HG03097 (cell line): ENCODE measurements at regions not wholly inside any gene's neighbourhood (a gene's known extent, or its start where the extent isn't known, plus 50 kb on each side); places are given as distances from the start of the nearest gene placed in this dataset.

Experiments used
- ATAC-seq: cut with Tn5 transposase; IDR thresholded peaks from one replicate; pipeline ENCODE4 v1.9.1; 2021; ENCODE audit not compliant: unreplicated experiment, low FRiP score

- ATAC-seq = no peak
Measured at GRCh38 chr16:72291531-72291981, 119.6 kb upstream of the PMFBP1 start.

- ATAC-seq = no peak
Measured at GRCh38 chr16:72291121-72291520, 119.2 kb upstream of the PMFBP1 start.

DNA sequence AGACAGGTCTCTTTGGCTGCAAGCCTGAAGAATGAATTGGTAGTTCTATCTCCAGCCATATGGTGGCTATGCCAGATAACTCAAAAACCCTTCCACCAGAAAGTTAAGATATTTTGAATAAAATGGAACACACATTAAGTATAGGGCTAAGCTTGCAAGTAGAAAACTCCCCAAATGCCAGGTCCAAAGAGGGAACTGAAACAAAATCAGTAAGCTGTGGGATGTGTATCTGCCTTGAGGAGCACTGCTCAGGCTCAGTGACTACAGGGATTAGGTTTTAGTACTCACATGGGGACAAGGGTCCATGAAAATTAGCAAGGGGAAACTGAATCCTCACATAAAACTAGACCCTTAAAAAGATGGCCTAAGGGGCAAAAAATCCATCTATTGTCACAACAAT lies 115.7 kb upstream of the PMFBP1 start:
- no peak for ATAC-seq

DNA sequence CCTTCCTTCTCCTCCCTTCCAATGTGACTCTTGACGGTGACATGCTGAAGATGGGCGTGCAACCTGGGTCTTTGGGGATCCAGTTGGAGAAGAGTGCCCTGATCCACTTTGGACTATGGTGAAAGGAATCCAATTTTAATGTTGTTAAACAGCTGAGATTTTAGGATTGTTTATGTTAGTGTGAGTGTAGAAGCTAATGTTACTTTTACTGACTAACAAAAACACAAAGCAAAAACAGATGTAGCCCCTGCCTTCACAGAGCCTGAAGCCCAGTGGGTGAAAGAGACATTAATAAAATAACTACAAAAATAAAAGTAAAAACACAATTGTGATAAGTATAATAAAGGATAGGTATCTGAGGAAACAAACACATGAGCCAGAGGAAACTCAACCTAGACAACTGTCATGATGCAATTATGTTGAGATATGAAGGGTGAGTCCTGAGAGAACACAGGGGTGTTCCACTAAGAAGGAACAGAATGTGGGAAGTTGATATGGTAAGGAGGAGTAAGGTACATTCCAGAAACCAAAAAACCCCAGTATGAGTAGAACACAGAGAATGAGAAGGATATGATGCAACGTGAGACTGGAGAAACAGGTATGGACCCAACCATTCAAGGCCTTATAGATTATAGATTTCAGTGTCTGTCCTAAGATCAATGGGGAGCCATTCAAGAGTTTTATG lies 115.1 kb upstream of the PMFBP1 start:
- ATAC-seq = no peak

DNA sequence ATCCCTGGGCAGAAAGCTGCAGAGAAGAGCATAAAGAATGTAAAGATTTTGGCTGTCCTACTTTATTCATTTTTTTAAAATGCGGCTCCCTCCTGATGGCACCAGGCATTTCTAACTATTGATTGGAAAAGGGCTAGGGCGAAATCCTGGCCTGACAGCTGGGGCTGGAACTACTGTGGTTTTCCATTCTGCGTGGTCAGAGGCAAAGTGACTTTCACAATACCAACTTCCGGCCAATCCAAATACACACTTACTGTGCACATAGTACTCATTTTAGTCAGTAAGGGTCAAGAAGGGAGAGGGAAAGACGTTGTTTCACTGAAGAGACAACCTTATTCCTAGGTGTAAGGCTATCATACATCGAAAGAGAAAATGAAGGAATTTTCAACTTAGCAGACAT lies 113.8 kb upstream of the PMFBP1 start:
- no peak for ATAC-seq

- ATAC-seq = no peak
Measured at GRCh38 chr16:72285324-72285723, 113.4 kb upstream of the PMFBP1 start.

DNA sequence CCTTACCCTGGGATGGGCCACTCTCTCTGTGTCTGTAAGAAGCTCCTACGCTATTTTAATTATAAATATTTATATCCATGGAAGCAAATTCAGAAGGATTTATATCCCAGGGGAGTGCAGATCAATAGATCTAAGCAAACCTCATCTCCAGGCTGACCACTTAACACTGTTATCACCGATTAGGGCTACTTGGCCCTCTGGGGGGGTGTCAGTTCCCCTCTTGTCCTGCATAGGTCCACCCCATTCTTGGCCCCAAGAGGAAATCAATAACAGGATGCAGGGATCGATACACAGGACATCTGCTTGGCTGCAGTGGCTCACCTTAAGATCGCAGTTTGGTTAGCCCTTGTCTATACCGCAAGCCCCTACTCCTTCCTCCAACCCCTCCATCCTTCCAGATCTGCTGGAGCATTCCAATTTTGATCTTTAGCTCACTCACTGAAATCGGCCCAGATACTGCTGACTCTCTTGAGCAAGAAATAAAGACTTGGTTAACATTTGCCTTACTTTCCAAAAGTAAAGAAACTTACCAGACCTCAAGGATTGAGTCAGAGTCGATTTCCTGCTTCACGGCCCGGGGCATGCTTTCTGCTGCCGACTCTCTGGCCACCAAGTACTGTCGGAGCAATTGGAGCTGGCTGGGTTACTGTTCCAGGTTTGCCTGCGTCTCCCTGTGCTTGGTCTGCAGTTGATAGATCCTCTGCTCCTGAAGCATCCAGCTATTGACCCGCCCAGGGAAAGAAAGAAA lies 112.3 kb upstream of the PMFBP1 start:
- ATAC-seq = no peak

DNA sequence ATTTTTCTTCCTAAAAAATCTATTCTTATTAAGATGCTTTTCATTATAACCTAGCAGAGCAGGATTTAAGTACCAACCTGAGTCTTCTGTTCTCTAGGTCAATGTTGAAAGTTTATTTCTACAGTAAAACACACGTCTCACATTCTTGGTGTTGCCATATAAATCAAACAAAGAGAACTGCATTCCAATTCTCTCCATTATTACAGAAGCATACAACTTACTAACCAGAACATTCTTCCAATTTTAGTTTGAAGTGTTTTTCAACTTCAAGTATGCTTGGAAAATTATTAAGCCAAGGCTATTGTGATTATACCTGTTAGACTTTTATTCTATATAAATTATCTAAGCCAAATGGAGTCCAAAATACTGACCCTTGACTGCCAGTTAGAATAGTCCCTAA lies 110.4 kb upstream of the PMFBP1 start:
- ATAC-seq = no peak

DNA sequence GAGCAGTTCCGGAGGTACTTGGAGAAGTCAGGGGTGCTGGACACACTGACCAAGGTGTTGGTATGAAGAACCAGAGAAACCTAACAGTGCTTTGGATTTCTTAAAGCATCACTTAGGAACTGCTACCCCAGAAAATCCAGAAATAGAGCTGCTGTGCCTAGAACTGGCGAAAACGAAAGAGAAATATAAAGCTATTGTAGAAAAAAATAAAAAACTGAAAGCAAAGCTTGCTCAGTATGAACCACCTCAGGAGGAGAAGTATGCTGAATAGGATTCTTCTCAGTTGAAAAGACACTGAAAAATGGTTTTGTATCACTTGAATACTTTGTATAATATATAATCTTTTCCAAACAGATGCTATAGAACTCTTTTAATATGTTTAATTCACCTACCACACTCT lies 106.3 kb upstream of the PMFBP1 start:
- no peak for ATAC-seq

DNA sequence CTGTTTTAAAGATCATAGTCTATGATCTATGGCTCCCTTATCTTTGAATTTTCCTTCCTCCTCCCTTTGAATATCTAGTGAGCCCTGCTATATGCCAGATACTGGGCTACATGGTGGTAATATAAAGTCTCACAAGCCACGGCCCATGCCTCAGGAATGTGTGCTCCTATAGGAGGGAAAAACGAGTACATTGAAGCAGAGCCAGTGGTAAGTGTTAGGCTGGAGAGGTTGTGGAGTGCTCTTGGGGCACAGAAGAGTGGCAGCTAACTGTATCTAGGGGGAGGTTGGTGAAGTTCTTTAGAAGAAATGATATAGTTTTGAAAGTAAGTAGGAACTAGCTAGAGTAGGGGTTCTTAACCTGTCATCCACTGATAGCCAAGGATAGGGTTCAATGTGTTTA lies 105.8 kb upstream of the PMFBP1 start:
- ATAC-seq = no peak

DNA sequence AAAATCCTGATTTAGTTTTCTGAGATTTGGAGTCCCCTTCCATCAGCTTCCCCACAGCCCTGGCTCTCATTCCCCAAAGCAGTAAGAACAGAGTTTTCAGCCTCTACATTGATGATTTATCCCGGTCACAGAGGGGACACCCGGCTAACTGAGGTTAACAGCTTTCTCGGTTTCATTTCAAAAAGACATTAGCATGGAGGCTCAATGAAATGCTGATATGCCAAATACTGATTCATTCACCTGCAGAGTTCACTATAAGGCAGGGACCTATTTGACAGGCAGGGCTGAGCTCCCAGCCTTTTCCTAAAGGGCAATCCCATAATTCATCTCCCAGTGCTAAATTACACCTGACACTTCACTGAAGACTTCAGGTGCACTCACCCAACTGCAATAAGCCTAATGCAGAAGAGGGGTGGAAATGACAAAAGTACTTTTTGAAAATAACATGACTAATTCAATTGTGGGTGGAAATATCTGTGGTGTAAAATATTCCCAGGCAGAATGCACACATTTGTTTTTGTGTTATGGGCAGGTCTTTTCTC lies 99.8 kb upstream of the PMFBP1 start:
- no peak for ATAC-seq

DNA sequence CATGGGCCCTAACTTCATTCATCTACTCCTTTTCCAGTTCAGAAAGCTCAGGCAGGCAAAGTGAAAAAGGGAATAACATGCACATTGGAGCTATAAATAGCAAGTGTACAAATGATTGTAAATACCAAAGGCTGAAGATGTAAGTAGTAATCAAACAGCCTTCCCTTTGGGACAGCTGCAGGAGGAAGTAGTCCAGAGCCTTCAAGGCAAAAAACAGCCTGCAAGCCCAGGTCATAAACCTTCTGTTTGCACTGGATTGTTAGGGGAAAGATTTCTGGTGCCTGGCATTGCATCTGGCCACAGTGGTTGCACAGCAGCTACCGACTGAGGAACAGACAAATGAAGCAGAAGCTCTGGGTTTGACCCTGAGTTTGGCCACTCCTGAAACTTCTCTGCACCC lies 98.6 kb upstream of the PMFBP1 start:
- no peak for ATAC-seq

DNA sequence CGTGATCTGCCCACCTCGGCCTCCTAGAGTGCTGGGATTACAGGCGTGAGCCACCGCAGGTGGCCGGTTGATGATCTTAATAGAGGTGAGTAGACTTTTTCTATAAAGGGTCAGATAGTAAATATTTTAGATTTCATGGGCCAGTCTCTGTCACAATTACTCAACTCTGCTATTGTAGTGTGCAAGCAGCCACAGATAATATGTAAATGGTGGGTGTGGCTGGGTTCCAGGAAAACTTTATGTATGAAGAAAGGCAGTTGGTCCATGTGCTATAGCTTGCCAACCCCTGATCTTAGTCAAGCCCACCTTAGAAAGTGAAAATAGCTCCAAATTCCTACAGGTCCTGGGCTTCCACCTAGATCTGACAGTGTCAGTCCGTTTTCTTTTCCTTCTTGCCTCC lies 94.9 kb upstream of the PMFBP1 start:
- no peak for ATAC-seq

- no peak for ATAC-seq
Measured at GRCh38 chr16:72264771-72265170, 92.8 kb upstream of the PMFBP1 start.

DNA sequence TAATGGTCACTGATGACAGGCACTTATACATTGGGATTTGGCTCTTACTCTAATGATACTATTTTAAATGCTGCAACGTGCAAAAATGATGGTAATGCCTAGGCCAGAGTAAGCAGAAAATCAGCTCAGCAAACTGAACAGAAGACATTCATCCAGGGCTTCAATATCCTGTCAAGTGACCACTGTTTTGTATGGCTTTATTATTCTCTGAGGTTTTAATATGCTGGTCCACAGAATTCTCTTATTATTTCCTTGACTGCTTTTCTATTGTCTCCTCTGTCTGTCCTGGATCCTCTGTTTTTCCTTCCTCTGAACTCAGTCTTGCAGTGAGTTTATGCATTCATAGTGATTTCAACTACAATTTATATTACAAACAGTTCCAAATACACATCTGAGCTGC lies 90.8 kb upstream of the PMFBP1 start:
- ATAC-seq = no peak

DNA sequence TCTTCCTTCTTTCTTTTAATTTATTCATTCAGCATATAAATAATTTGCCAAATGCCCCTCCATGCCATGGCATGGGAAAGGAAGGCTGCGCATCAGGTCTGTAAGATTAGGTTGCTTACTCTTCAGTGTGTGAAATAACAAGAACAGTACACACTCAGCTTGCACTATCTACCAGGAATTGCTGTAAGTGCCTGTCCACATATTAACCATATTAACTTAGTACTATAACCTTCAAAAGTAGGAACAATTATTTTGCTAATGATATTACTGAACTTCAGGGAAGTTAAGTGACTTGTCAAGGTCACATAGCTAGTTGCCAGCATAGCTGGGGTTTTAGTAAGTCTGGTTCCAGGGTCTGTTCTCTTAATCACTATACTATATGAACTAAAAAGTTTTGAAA lies 89.2 kb upstream of the PMFBP1 start:
- ATAC-seq = no peak

GRCh38 chr16:72256398-72257066 lies 84.6 kb upstream of the PMFBP1 start:
- no peak for ATAC-seq

- no peak for ATAC-seq
Measured at GRCh38 chr16:72255786-72256185, 83.8 kb upstream of the PMFBP1 start.

DNA sequence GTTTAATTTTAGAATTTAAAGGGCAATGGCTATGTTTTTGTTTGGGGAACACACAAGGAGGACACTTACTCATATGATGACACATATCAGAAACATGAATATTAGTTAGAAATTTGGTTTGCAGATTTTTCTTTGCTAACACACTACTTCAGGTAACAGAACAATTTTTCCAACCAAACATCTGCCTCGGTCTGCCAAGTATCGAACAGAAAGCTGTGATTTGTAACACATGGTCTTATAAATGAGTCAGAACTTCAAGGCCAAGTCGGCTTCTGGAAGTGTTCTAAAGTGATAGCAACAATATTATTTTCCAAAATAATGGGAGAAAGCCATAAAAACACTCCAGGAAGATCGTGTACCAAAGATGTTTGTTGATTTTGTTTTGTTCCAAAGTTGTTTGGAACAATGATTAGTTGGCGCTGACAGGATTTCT lies 75.9 kb upstream of the PMFBP1 start:
- ATAC-seq = no peak

GRCh38 chr16:72246423-72246822 lies 74.5 kb upstream of the PMFBP1 start:
- peak; percentile 96 for ATAC-seq

- no peak for ATAC-seq
Measured at GRCh38 chr16:72244853-72245252, 72.9 kb upstream of the PMFBP1 start.
